Liver (tissue), 8 donors: ENCODE measurements at regions not wholly inside any gene's neighbourhood (a gene's known extent, or its start where the extent isn't known, plus 50 kb on each side); places are given as distances from the start of the nearest gene placed in this dataset.

Source experiments
- DNase-seq: peaks from one replicate; pipeline ENCODE4 v3.0.0-alpha.2; 2017; ENCODE audit warnings: low spot score
- H3K27ac ChIP-seq, 2 donors: one replicate each; pipeline ENCODE4 v1.7.0; 2013; ENCODE audit warnings: inconsistent platforms in 2 of 2, low read length in 2 of 2, control low read depth in 1 of 2, low read depth in 1 of 2, mild to moderate bottlenecking in 1 of 2
- H3K27me3 ChIP-seq, 4 donors: one replicate each; pipeline versions ENCODE4 v1.6.1 to v1.7.0; 2013; ENCODE audit warnings: low read length in 3 of 4, inconsistent platforms in 1 of 4, mild to moderate bottlenecking in 1 of 4, moderate library complexity in 1 of 4; ENCODE audit not compliant: control insufficient read depth in 4 of 4, insufficient read depth in 4 of 4
- H3K36me3 ChIP-seq, 4 donors: one replicate each; pipeline versions ENCODE4 v1.6.1 to v1.7.0; 2013; ENCODE audit warnings: low read length in 3 of 4, mild to moderate bottlenecking in 3 of 4, low read depth in 1 of 4, moderate library complexity in 1 of 4; ENCODE audit not compliant: control insufficient read depth in 4 of 4, insufficient read depth in 3 of 4
- H3K4me1 ChIP-seq, 4 donors: one replicate each; pipeline versions ENCODE4 v1.6.1 to v1.7.0; 2013; ENCODE audit warnings: low read length in 3 of 4, mild to moderate bottlenecking in 3 of 4, moderate library complexity in 1 of 4; ENCODE audit not compliant: control insufficient read depth in 4 of 4, insufficient read depth in 4 of 4
- H3K4me3 ChIP-seq, 3 donors: one replicate each; pipeline versions ENCODE4 v1.6.1 to v1.7.0; 2013; ENCODE audit warnings: low read length in 3 of 3, control low read depth in 1 of 3, low read depth in 1 of 3, mild to moderate bottlenecking in 1 of 3
- H3K9ac ChIP-seq, 2 donors: one replicate each; pipeline ENCODE4 v1.7.0; 2013; ENCODE audit warnings: low read length in 2 of 2, mild to moderate bottlenecking in 2 of 2, moderate library complexity in 2 of 2, control low read depth in 1 of 2, low read depth in 1 of 2
- H3K9me3 ChIP-seq, 4 donors: one replicate each; pipeline versions ENCODE4 v1.6.1 to v1.7.0; 2013; ENCODE audit warnings: low read length in 3 of 4; ENCODE audit not compliant: control insufficient read depth in 4 of 4
- ATF3 ChIP-seq: IDR thresholded peaks from 2 replicates; pipeline ENCODE4 v1.6.1; 2016; ENCODE audit warnings: antibody characterized with exemption
- CTCF ChIP-seq: fragments of 150-350 bp; IDR thresholded peaks from 2 replicates; pipeline ENCODE4 v1.5.1; 2017; ENCODE audit warnings: improper control_type of control experiment, low read depth, low read length; ENCODE audit not compliant: missing input control
- EGR1 ChIP-seq, 2 donors: IDR thresholded peaks; 2 replicates each; pipeline ENCODE4 v1.6.1; 2016 to 2018; ENCODE audit warnings: antibody characterized with exemption in 2 of 2, low read depth in 2 of 2
- FOXA1 ChIP-seq: IDR thresholded peaks from 2 replicates; pipeline ENCODE4 v1.6.1; 2016; ENCODE audit warnings: antibody characterized with exemption
- FOXA2 ChIP-seq: IDR thresholded peaks from 2 replicates; pipeline ENCODE4 v1.6.1; 2016; ENCODE audit warnings: antibody characterized with exemption
- GABPA ChIP-seq, 2 donors: IDR thresholded peaks in 1 of 2; conservative IDR thresholded peaks in 1 of 2; 2 replicates each; pipeline ENCODE4 v1.6.1; 2016; ENCODE audit warnings: antibody characterized with exemption in 2 of 2, mild to moderate bottlenecking in 1 of 2, moderate library complexity in 1 of 2
- HNF4A ChIP-seq, 2 donors: conservative IDR thresholded peaks; 2 replicates each; pipeline ENCODE4 v1.6.1; 2016; ENCODE audit warnings: antibody characterized with exemption in 2 of 2, mild to moderate bottlenecking in 2 of 2
- HNF4G ChIP-seq: IDR thresholded peaks from 2 replicates; pipeline ENCODE4 v1.6.1; 2016; ENCODE audit warnings: antibody characterized with exemption
- JUND ChIP-seq, 2 donors: IDR thresholded peaks; 2 replicates each; pipeline ENCODE4 v1.6.1; 2016; ENCODE audit warnings: antibody characterized with exemption in 2 of 2
- MAX ChIP-seq: IDR thresholded peaks from 2 replicates; pipeline ENCODE4 v1.6.1; 2016; ENCODE audit warnings: antibody characterized with exemption
- NR2F2 ChIP-seq: IDR thresholded peaks from 2 replicates; pipeline ENCODE4 v1.6.1; 2016; ENCODE audit warnings: antibody characterized with exemption
- RAD21 ChIP-seq, 2 donors: IDR thresholded peaks; 2 replicates each; pipeline ENCODE4 v1.6.1; 2016; ENCODE audit warnings: antibody characterized with exemption in 2 of 2, mild to moderate bottlenecking in 2 of 2
- SP1 ChIP-seq: IDR thresholded peaks from 2 replicates; pipeline ENCODE4 v1.6.1; 2018; ENCODE audit warnings: antibody characterized with exemption, mild to moderate bottlenecking
- YY1 ChIP-seq: IDR thresholded peaks from 2 replicates; pipeline ENCODE4 v1.6.1; 2016; ENCODE audit warnings: antibody characterized with exemption, mild to moderate bottlenecking
- ZBTB33 ChIP-seq: IDR thresholded peaks from 2 replicates; pipeline ENCODE4 v1.6.1; 2016; ENCODE audit warnings: antibody characterized with exemption
- WGBS: extraction: QIAGEN DNeasy Blood & Tissue Kit; methylation state at CpG from one replicate; pipeline ENCODE4 v1.1.7; 2013; 5-methylcytosine and 5-hydroxymethylcytosine counted together
- donor health status: healthy.
- donor health status: healthy.
- donor health status: healthy.
- donor health status: healthy.
- donor health status: healthy.

GRCh38 chr9:79447308-79447605 lies 124.5 kb upstream of the TLE4 start (continued):
- TF ChIP-seq ZBTB33 (no peak), SP1 (no peak), NR2F2 (no peak), EGR1 (IDR thresholded peaks at IDR 0.05; ENCODE audit: low read depth in 2 of 2) (no peak), GABPA (IDR thresholded peaks at IDR 0.05 in 1 of 2, conservative IDR thresholded peaks at IDR 0.05 in 1 of 2) (no peak)

- no peak overlapping the region for H3K4me3 ChIP-seq
- TF ChIP-seq NR2F2 = no peak
- no peaks in the 10 kb centered on the region for H3K4me1 ChIP-seq
- H3K9me3 ChIP-seq = no peaks in the 10 kb centered on the region
- no peak for DNase-seq
- peaks cover 0 to 8% (median 2%) of the 10 kb centered on the region in 4 donors for H3K27me3 ChIP-seq
- H3K27ac ChIP-seq = no peak overlapping the region
- H3K36me3 ChIP-seq = no peaks in the 10 kb centered on the region
- WGBS = 60% methylated on average over 5 of the region's 5 CpGs
- H3K9ac ChIP-seq = no peak overlapping the region
Measured at GRCh38 chr9:79447762-79448161, 124.0 kb upstream of the TLE4 start.

GRCh38 chr9:79452265-79452664 lies 119.5 kb upstream of the TLE4 start:
- Histone ChIP-seq H3K4me3 (no peak overlapping the region), H3K9ac (no peak overlapping the region), H3K9me3 (no peaks in the 10 kb centered on the region), H3K4me1 (no peaks in the 10 kb centered on the region), H3K27me3 (peaks cover 0 to 6% (median 3%) of the 10 kb centered on the region in 4 donors), H3K27ac (no peak overlapping the region), H3K36me3 (no peaks in the 10 kb centered on the region)
- TF ChIP-seq HNF4A (conservative IDR thresholded peaks at IDR 0.05) = no peak
- TF ChIP-seq GABPA (IDR thresholded peaks at IDR 0.05 in 1 of 2, conservative IDR thresholded peaks at IDR 0.05 in 1 of 2) = no peak
- TF ChIP-seq YY1 = no peak
- TF ChIP-seq NR2F2 = no peak
- no peak for TF ChIP-seq FOXA1
- no peak for TF ChIP-seq EGR1 (IDR thresholded peaks at IDR 0.05; ENCODE audit: low read depth in 2 of 2)
- no peak for TF ChIP-seq FOXA2
- no peak for TF ChIP-seq RAD21 (IDR thresholded peaks at IDR 0.05)
- TF ChIP-seq MAX = no peak
- TF ChIP-seq SP1 = no peak
- TF ChIP-seq ZBTB33 = no peak
- DNase-seq = no peak

- H3K27me3 ChIP-seq = peaks cover 0 to 4% (median 0%) of the 10 kb centered on the region in 4 donors
- H3K9me3 ChIP-seq = no peaks in the 10 kb centered on the region
- no peaks in the 10 kb centered on the region for H3K36me3 ChIP-seq
- H3K9ac ChIP-seq = no peak overlapping the region
- no peak overlapping the region for H3K27ac ChIP-seq
- no peak for DNase-seq
- no peak overlapping the region for H3K4me3 ChIP-seq
- H3K4me1 ChIP-seq = peaks cover 0 to 14% (median under 1%) of the 10 kb centered on the region in 4 donors
- WGBS = 46% methylated on average over 3 of the region's 3 CpGs
- TF ChIP-seq RAD21 (IDR thresholded peaks at IDR 0.05) (no peak), YY1 (no peak), FOXA2 (no peak), SP1 (no peak), JUND (IDR thresholded peaks at IDR 0.05) (no peak), ATF3 (no peak), GABPA (IDR thresholded peaks at IDR 0.05 in 1 of 2, conservative IDR thresholded peaks at IDR 0.05 in 1 of 2) (no peak), NR2F2 (no peak), CTCF (no peak), FOXA1 (no peak), MAX (no peak), HNF4A (conservative IDR thresholded peaks at IDR 0.05) (no peak), ZBTB33 (no peak), HNF4G (no peak)
Measured at GRCh38 chr9:79461712-79462111, 110.1 kb upstream of the TLE4 start.
